WTC11 (cell line): ENCODE measurements at regions not wholly inside any gene's neighbourhood (a gene's known extent, or its start where the extent isn't known, plus 50 kb on each side); places are given as distances from the start of the nearest gene placed in this dataset.

Experiments used
- CREB1 ChIP-seq: sonication (generic); formaldehyde crosslinking; IDR thresholded peaks from 2 replicates; pipeline ENCODE4 v1.8.0; 2023; ENCODE audit warnings: mild to moderate bottlenecking, missing genetic modification reagents
- CTCF ChIP-seq: fragments of 200-600 bp; IDR thresholded peaks from 2 replicates; pipeline ENCODE4 v1.8.0; 2022; ENCODE audit warnings: antibody characterized with exemption
- FOXP1 ChIP-seq: sonication (generic); formaldehyde crosslinking; IDR thresholded peaks from 2 replicates; pipeline ENCODE4 v1.8.0; 2022; ENCODE audit warnings: missing genetic modification reagents, mild to moderate bottlenecking, moderate library complexity, borderline replicate concordance
- HMGXB4 ChIP-seq: sonication (generic); formaldehyde crosslinking; IDR thresholded peaks from 2 replicates; pipeline ENCODE4 v1.8.1; 2023; ENCODE audit warnings: mild to moderate bottlenecking, moderate library complexity, missing genetic modification reagents
- MYBL2 ChIP-seq: sonication (generic); formaldehyde crosslinking; IDR thresholded peaks from 2 replicates; pipeline ENCODE4 v1.8.1; 2023; ENCODE audit warnings: mild to moderate bottlenecking, moderate library complexity, missing genetic modification reagents
- NR2C2 ChIP-seq: sonication (generic); formaldehyde crosslinking; IDR thresholded peaks from 2 replicates; pipeline ENCODE4 v1.8.0; 2022; ENCODE audit warnings: mild to moderate bottlenecking, missing genetic modification reagents
- RELA ChIP-seq: sonication (generic); formaldehyde crosslinking; IDR thresholded peaks from 2 replicates; pipeline ENCODE4 v1.8.1; 2022; ENCODE audit warnings: missing genetic modification reagents, mild to moderate bottlenecking, borderline replicate concordance
- SMAD3 ChIP-seq: sonication (generic); formaldehyde crosslinking; IDR thresholded peaks from 2 replicates; pipeline ENCODE4 v1.8.0; 2022; ENCODE audit warnings: missing genetic modification reagents, mild to moderate bottlenecking, borderline replicate concordance
- SP1 ChIP-seq: sonication (generic); formaldehyde crosslinking; conservative IDR thresholded peaks from 2 replicates; pipeline ENCODE4 v1.8.1; 2022; ENCODE audit warnings: missing genetic modification reagents
- TCF7 ChIP-seq: sonication (generic); formaldehyde crosslinking; IDR thresholded peaks from 2 replicates; pipeline ENCODE4 v1.8.0; 2022; ENCODE audit warnings: mild to moderate bottlenecking, low read depth, missing genetic modification reagents, moderate library complexity
- ZBTB21 ChIP-seq: sonication (generic); formaldehyde crosslinking; IDR thresholded peaks from 2 replicates; pipeline ENCODE4 v1.8.1; 2023; ENCODE audit warnings: mild to moderate bottlenecking, missing genetic modification reagents, borderline replicate concordance
- ZBTB43 ChIP-seq: sonication (generic); formaldehyde crosslinking; IDR thresholded peaks from 2 replicates; pipeline ENCODE4 v1.8.1; 2023; ENCODE audit warnings: mild to moderate bottlenecking, missing genetic modification reagents
- TF ChIP-seq, protein P1 (sequence below): sonication (generic); formaldehyde crosslinking; IDR thresholded peaks from 2 replicates; pipeline ENCODE4 v1.8.0; 2022; ENCODE audit warnings: missing genetic modification reagents
- TF ChIP-seq, protein P2 (sequence below): sonication (generic); formaldehyde crosslinking; IDR thresholded peaks from 2 replicates; pipeline ENCODE4 v1.8.1; 2023; ENCODE audit warnings: mild to moderate bottlenecking, missing genetic modification reagents

DNA sequence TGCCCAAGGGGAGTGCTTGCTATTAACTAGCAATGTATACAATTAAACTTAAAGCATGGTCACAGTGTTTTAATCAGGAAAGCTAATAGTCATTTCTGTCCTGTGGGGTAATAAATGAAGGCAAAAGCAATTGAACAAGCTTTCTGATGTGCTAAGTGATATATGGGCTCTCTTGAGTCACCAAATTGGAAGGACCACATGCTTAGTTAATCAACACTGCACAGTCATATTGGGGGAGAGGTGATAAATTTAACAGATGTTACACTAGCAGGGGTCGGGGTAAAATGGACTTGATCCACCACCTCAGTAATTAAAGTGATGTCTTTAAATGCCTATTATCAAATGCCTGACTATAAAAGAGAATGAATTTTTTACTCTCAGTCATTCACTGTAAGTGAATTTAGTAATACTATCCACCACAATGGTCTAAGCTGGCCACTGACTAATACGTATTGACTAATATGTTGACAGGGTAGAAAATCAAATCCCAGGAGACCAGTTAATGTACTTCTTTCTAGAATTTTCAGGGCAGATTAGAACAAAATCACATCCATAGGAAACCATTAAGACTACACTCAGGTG, 736.3 kb downstream of the RPS29 start:
- TF ChIP-seq CTCF, result no peak
- TF ChIP-seq MYBL2 (CRISPR knock-in tag), result no peak
- no peak for TF ChIP-seq FOXP1 (CRISPR knock-in tag)
- no peak for TF ChIP-seq ZBTB21 (CRISPR knock-in tag)
- TF ChIP-seq CREB1 (CRISPR knock-in tag), result no peak
- TF ChIP-seq, protein P1, sequence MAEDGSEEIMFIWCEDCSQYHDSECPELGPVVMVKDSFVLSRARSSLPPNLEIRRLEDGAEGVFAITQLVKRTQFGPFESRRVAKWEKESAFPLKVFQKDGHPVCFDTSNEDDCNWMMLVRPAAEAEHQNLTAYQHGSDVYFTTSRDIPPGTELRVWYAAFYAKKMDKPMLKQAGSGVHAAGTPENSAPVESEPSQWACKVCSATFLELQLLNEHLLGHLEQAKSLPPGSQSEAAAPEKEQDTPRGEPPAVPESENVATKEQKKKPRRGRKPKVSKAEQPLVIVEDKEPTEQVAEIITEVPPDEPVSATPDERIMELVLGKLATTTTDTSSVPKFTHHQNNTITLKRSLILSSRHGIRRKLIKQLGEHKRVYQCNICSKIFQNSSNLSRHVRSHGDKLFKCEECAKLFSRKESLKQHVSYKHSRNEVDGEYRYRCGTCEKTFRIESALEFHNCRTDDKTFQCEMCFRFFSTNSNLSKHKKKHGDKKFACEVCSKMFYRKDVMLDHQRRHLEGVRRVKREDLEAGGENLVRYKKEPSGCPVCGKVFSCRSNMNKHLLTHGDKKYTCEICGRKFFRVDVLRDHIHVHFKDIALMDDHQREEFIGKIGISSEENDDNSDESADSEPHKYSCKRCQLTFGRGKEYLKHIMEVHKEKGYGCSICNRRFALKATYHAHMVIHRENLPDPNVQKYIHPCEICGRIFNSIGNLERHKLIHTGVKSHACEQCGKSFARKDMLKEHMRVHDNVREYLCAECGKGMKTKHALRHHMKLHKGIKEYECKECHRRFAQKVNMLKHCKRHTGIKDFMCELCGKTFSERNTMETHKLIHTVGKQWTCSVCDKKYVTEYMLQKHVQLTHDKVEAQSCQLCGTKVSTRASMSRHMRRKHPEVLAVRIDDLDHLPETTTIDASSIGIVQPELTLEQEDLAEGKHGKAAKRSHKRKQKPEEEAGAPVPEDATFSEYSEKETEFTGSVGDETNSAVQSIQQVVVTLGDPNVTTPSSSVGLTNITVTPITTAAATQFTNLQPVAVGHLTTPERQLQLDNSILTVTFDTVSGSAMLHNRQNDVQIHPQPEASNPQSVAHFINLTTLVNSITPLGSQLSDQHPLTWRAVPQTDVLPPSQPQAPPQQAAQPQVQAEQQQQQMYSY (CRISPR knock-in tag), result no peak
- TF ChIP-seq, protein P2, sequence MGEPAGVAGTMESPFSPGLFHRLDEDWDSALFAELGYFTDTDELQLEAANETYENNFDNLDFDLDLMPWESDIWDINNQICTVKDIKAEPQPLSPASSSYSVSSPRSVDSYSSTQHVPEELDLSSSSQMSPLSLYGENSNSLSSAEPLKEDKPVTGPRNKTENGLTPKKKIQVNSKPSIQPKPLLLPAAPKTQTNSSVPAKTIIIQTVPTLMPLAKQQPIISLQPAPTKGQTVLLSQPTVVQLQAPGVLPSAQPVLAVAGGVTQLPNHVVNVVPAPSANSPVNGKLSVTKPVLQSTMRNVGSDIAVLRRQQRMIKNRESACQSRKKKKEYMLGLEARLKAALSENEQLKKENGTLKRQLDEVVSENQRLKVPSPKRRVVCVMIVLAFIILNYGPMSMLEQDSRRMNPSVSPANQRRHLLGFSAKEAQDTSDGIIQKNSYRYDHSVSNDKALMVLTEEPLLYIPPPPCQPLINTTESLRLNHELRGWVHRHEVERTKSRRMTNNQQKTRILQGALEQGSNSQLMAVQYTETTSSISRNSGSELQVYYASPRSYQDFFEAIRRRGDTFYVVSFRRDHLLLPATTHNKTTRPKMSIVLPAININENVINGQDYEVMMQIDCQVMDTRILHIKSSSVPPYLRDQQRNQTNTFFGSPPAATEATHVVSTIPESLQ (CRISPR knock-in tag), result no peak
- TF ChIP-seq RELA (CRISPR knock-in tag), result no peak
- TF ChIP-seq SP1, result no peak
- no peak for TF ChIP-seq SMAD3 (CRISPR knock-in tag)
- no peak for TF ChIP-seq NR2C2 (CRISPR knock-in tag)
- TF ChIP-seq HMGXB4 (CRISPR knock-in tag), result no peak
- no peak for TF ChIP-seq TCF7 (CRISPR knock-in tag)
- TF ChIP-seq ZBTB43 (CRISPR knock-in tag), result no peak
